HFFc6 (cell line): ENCODE measurements at regions not wholly inside any gene's neighbourhood (a gene's known extent, or its start where the extent isn't known, plus 50 kb on each side); places are given as distances from the start of the nearest gene placed in this dataset.

Experiments
- DNase-seq: peaks from one replicate; pipeline ENCODE4 v3.0.0-alpha.2; 2018
- H3K27ac Mint-ChIP-seq: 2 replicates; pipeline ENCODE4 v1.8.0; 2020; ENCODE audit warnings: mild to moderate bottlenecking, mixed read lengths
- H3K27me3 Mint-ChIP-seq: 2 replicates; pipeline ENCODE4 v1.8.0; 2021; ENCODE audit warnings: mild to moderate bottlenecking, moderate library complexity, mixed read lengths; ENCODE audit not compliant: insufficient read depth
- H3K36me3 Mint-ChIP-seq: 2 replicates; pipeline ENCODE4 v1.8.0; 2021; ENCODE audit warnings: low read depth, mixed read lengths
- H3K4me1 Mint-ChIP-seq: 2 replicates; pipeline ENCODE4 v1.8.0; 2020; ENCODE audit warnings: low read depth, mixed read lengths
- H3K4me3 Mint-ChIP-seq: 2 replicates; pipeline ENCODE4 v1.8.0; 2020; ENCODE audit warnings: mild to moderate bottlenecking, moderate library complexity, mixed read lengths
- H3K9me3 Mint-ChIP-seq: 2 replicates; pipeline ENCODE4 v1.8.0; 2020; ENCODE audit warnings: mild to moderate bottlenecking, mixed read lengths
- CTCF ChIP-seq: fragments of 200-600 bp; sonication (generic); IDR thresholded peaks from 2 replicates; pipeline ENCODE4 v1.5.0; 2021; ENCODE audit warnings: antibody characterized with exemption, mild to moderate bottlenecking

GRCh38 chr6:91279740-91280493 is 693.0 kb upstream of the MAP3K7 start:
- no peaks in the 10 kb centered on the region for H3K4me1 Mint-ChIP-seq

GRCh38 chr6:91278416-91278815 is 691.5 kb upstream of the MAP3K7 start:
- Mint-ChIP-seq H3K27me3 (no peaks in the 10 kb centered on the region), H3K27ac (no peak overlapping the region), H3K9me3 (peaks cover 43% of the 10 kb centered on the region), H3K4me1 (no peaks in the 10 kb centered on the region), H3K36me3 (no peaks in the 10 kb centered on the region), H3K4me3 (no peak overlapping the region)
- DNase-seq = no peak
- TF ChIP-seq CTCF = no peak

More at GRCh38 chr6:91279740-91280493, 693.0 kb upstream of the MAP3K7 start:
- Mint-ChIP-seq H3K9me3 (peaks cover 40% of the 10 kb centered on the region), H3K27me3 (no peaks in the 10 kb centered on the region), H3K36me3 (no peaks in the 10 kb centered on the region), H3K4me3 (no peak overlapping the region), H3K27ac (no peak overlapping the region)
- TF ChIP-seq CTCF = no peak
- no peak for DNase-seq

GRCh38 chr6:91276315-91276714 is 689.4 kb upstream of the MAP3K7 start:
- TF ChIP-seq CTCF = no peak
- H3K36me3 Mint-ChIP-seq = no peaks in the 10 kb centered on the region
- H3K27ac Mint-ChIP-seq = no peak overlapping the region
- H3K9me3 Mint-ChIP-seq = peaks cover 28% of the 10 kb centered on the region
- no peak for DNase-seq
- H3K4me1 Mint-ChIP-seq = no peaks in the 10 kb centered on the region
- no peaks in the 10 kb centered on the region for H3K27me3 Mint-ChIP-seq
- no peak overlapping the region for H3K4me3 Mint-ChIP-seq

GRCh38 chr6:91273729-91274128 is 686.9 kb upstream of the MAP3K7 start:
- no peak overlapping the region for H3K4me3 Mint-ChIP-seq
- no peak overlapping the region for H3K27ac Mint-ChIP-seq
- no peak for DNase-seq
- no peak for TF ChIP-seq CTCF
- no peaks in the 10 kb centered on the region for H3K4me1 Mint-ChIP-seq
- H3K9me3 Mint-ChIP-seq = peaks cover 31% of the 10 kb centered on the region
- no peaks in the 10 kb centered on the region for H3K36me3 Mint-ChIP-seq
- H3K27me3 Mint-ChIP-seq = no peaks in the 10 kb centered on the region

- no peak overlapping the region for H3K27ac Mint-ChIP-seq
- TF ChIP-seq CTCF = no peak
- H3K27me3 Mint-ChIP-seq = no peaks in the 10 kb centered on the region
- no peak overlapping the region for H3K4me3 Mint-ChIP-seq
- DNase-seq = no peak
- H3K9me3 Mint-ChIP-seq = peaks cover 31% of the 10 kb centered on the region
- no peaks in the 10 kb centered on the region for H3K36me3 Mint-ChIP-seq
- no peaks in the 10 kb centered on the region for H3K4me1 Mint-ChIP-seq
Measured at GRCh38 chr6:91271807-91272206, 684.9 kb upstream of the MAP3K7 start.
